IMR-90 (cell line): ENCODE measurements at regions not wholly inside any gene's neighbourhood (a gene's known extent, or its start where the extent isn't known, plus 50 kb on each side); places are given as distances from the start of the nearest gene placed in this dataset.

Source experiments
- ATAC-seq: fragments of 200-7000 bp; cut with Tn5 transposase; 2 replicates; pipeline ENCODE4 v1.9.1; 2020; ENCODE audit warnings: low read depth, mild to moderate bottlenecking, moderate library complexity
- BruUV-seq: library from RNA; stranded (reverse); fragments of 400-500 nt; replicated peaks from 2 replicates; lab custom pipeline; 2021; lab: Mats Ljungman, UMichigan
- CTCF ChIA-PET: fragments of 300-600 bp; formaldehyde crosslinking; extraction: SDS; loops from one replicate; lab custom pipeline; 2021; ENCODE audit warnings: antibody characterized with exemption; lab: Yijun Ruan, JAX
- POLR2A ChIA-PET: fragments of 300-600 bp; sonication (Branson Sonifier 250); formaldehyde crosslinking; loops from one replicate; lab custom pipeline; 2022; ENCODE audit warnings: antibody characterized with exemption; ENCODE audit not compliant: unreplicated experiment; lab: Charles Lee
- DNase-seq: peaks from one replicate; pipeline ENCODE4 v3.0.0; 2013
- H2AFZ ChIP-seq: replicated peaks from 2 replicates; pipeline ENCODE3; 2013; ENCODE audit warnings: low read length, mild to moderate bottlenecking; ENCODE audit not compliant: poor library complexity
- H2AK5ac ChIP-seq: 2 replicates; pipeline ENCODE4 v1.6.1; 2013; ENCODE audit warnings: low read depth, low read length, inconsistent platforms
- H2AK9ac ChIP-seq: replicated peaks from 2 replicates; pipeline ENCODE3; 2013; ENCODE audit warnings: mild to moderate bottlenecking, low read depth, low read length, moderate library complexity; ENCODE audit not compliant: poor library complexity
- H2BK120ac ChIP-seq: 2 replicates; pipeline ENCODE4 v1.6.1; 2013; ENCODE audit warnings: low read depth, low read length, inconsistent platforms
- H2BK15ac ChIP-seq: 3 replicates; pipeline ENCODE4 v1.6.1; 2013; ENCODE audit warnings: low read depth, low read length, inconsistent platforms
- H2BK20ac ChIP-seq: 2 replicates; pipeline ENCODE4 v1.6.1; 2013; ENCODE audit warnings: low read depth, mild to moderate bottlenecking, inconsistent platforms, low read length, moderate library complexity
- H2BK5ac ChIP-seq: 2 replicates; pipeline ENCODE4 v1.6.1; 2013; ENCODE audit warnings: mild to moderate bottlenecking, low read depth, low read length, inconsistent platforms; ENCODE audit not compliant: poor library complexity, severe bottlenecking
- H3K14ac ChIP-seq: replicated peaks from 2 replicates; pipeline ENCODE4 v1.6.1; 2013; ENCODE audit warnings: low read depth, low read length, inconsistent platforms
- H3K18ac ChIP-seq: 2 replicates; pipeline ENCODE4 v1.6.1; 2013; ENCODE audit warnings: low read depth, low read length, control low read depth
- H3K23ac ChIP-seq: 2 replicates; pipeline ENCODE4 v1.6.1; 2013; ENCODE audit warnings: low read depth, low read length, inconsistent platforms
- H3K27ac ChIP-seq: 2 replicates; pipeline ENCODE4 v1.5.1; 2013; ENCODE audit warnings: mild to moderate bottlenecking, control low read depth, low read length; ENCODE audit not compliant: insufficient read depth
- H3K27me3 ChIP-seq: 2 replicates; pipeline ENCODE4 v1.6.1; 2013; ENCODE audit warnings: low read length; ENCODE audit not compliant: control insufficient read depth, insufficient read depth
- H3K36me3 ChIP-seq: 2 replicates; pipeline ENCODE4 v1.6.1; 2013; ENCODE audit warnings: low read length, mixed read lengths; ENCODE audit not compliant: control insufficient read depth, insufficient read depth
- H3K4ac ChIP-seq: 2 replicates; pipeline ENCODE4 v1.6.1; 2013; ENCODE audit warnings: low read depth, low read length, inconsistent platforms
- H3K4me1 ChIP-seq: 2 replicates; pipeline ENCODE4 v1.6.1; 2013; ENCODE audit warnings: low read length, mixed read lengths; ENCODE audit not compliant: control insufficient read depth, insufficient read depth
- H3K4me2 ChIP-seq: 2 replicates; pipeline ENCODE4 v1.6.1; 2013; ENCODE audit warnings: low read depth, mild to moderate bottlenecking, control low read depth, low read length, moderate library complexity
- H3K4me3 ChIP-seq: 2 replicates; pipeline ENCODE4 v1.5.1; 2013; ENCODE audit warnings: low read depth, mild to moderate bottlenecking, control low read depth, low read length, moderate library complexity; ENCODE audit not compliant: insufficient read depth
- H3K56ac ChIP-seq: 2 replicates; pipeline ENCODE4 v1.6.1; 2013; ENCODE audit warnings: low read length, inconsistent platforms; ENCODE audit not compliant: insufficient read depth; ENCODE audit errors: extremely low read depth
- H3K79me1 ChIP-seq, 2 experiments: 2 replicates each; pipeline ENCODE4 v1.6.1; 2013; ENCODE audit warnings: low read length in 2 of 2, inconsistent platforms in 1 of 2, low read depth in 1 of 2
- H3K9ac ChIP-seq: 2 replicates; pipeline ENCODE4 v1.6.1; 2013; ENCODE audit warnings: low read depth, low read length, control low read depth
- H3K9me1 ChIP-seq: 2 replicates; pipeline ENCODE4 v1.6.1; 2013; ENCODE audit warnings: low read length, inconsistent platforms; ENCODE audit not compliant: insufficient read depth
- H3K9me3 ChIP-seq: 2 replicates; pipeline ENCODE4 v1.6.1; 2013; ENCODE audit warnings: low read length; ENCODE audit not compliant: control insufficient read depth, insufficient read depth
- H4K20me1 ChIP-seq: 2 replicates; pipeline ENCODE4 v1.6.1; 2013; ENCODE audit warnings: low read length, inconsistent platforms; ENCODE audit not compliant: insufficient read depth
- H4K5ac ChIP-seq: 2 replicates; pipeline ENCODE4 v1.6.1; 2013; ENCODE audit warnings: mild to moderate bottlenecking, low read depth, low read length, control low read depth
- H4K8ac ChIP-seq, 2 experiments: 2 replicates each; pipeline ENCODE4 v1.6.1; 2013; ENCODE audit warnings: low read depth in 2 of 2, low read length in 2 of 2, control low read depth in 1 of 2, inconsistent platforms in 1 of 2
- H4K91ac ChIP-seq: 2 replicates; pipeline ENCODE4 v1.6.1; 2013; ENCODE audit warnings: low read depth, low read length, inconsistent platforms; ENCODE audit not compliant: insufficient read depth
- BHLHE40 ChIP-seq: fragments of 150-350 bp; IDR thresholded peaks from 2 replicates; pipeline ENCODE4 v1.6.1; 2016; ENCODE audit warnings: mild to moderate bottlenecking, low read depth, low read length
- CEBPB ChIP-seq: IDR thresholded peaks from 2 replicates; pipeline ENCODE4 v1.6.1; 2012; ENCODE audit warnings: low read depth, low read length, improper control_type of control experiment
- CHD1 ChIP-seq: IDR thresholded peaks from 2 replicates; pipeline ENCODE4 v1.6.1; 2012; ENCODE audit warnings: low read depth, low read length, improper control_type of control experiment
- ELK1 ChIP-seq: fragments of 150-350 bp; IDR thresholded peaks from 2 replicates; pipeline ENCODE4 v1.6.1; 2016; ENCODE audit warnings: low read depth, mild to moderate bottlenecking, low read length, moderate library complexity, borderline replicate concordance
- FOS ChIP-seq: fragments of 150-350 bp; IDR thresholded peaks from 2 replicates; pipeline ENCODE4 v1.6.1; 2016; ENCODE audit warnings: low read depth, low read length
- MAFK ChIP-seq: IDR thresholded peaks from 2 replicates; pipeline ENCODE4 v1.6.1; 2012; ENCODE audit warnings: low read depth, low read length, improper control_type of control experiment
- MAZ ChIP-seq: IDR thresholded peaks from 2 replicates; pipeline ENCODE4 v1.6.1; 2012; ENCODE audit warnings: low read depth, mild to moderate bottlenecking, low read length, improper control_type of control experiment, moderate library complexity, borderline replicate concordance
- MXI1 ChIP-seq: IDR thresholded peaks from 2 replicates; pipeline ENCODE4 v1.6.1; 2012; ENCODE audit warnings: low read depth, mild to moderate bottlenecking, low read length, moderate library complexity, borderline replicate concordance
- NFE2L2 ChIP-seq: fragments of 150-350 bp; IDR thresholded peaks from 2 replicates; pipeline ENCODE4 v1.6.1; 2016; ENCODE audit warnings: low read depth, mild to moderate bottlenecking, low read length
- POLR2A ChIP-seq: IDR thresholded peaks from 2 replicates; pipeline ENCODE4 v1.6.1; 2012; ENCODE audit warnings: mild to moderate bottlenecking, low read depth, low read length
- RAD21 ChIP-seq: IDR thresholded peaks from 2 replicates; pipeline ENCODE4 v1.6.1; 2012; ENCODE audit warnings: low read length, improper control_type of control experiment
- RCOR1 ChIP-seq: IDR thresholded peaks from 2 replicates; pipeline ENCODE4 v1.6.1; 2012; ENCODE audit warnings: mild to moderate bottlenecking, low read length, improper control_type of control experiment; ENCODE audit not compliant: insufficient replicate concordance
- RFX5 ChIP-seq: IDR thresholded peaks from 2 replicates; pipeline ENCODE4 v1.8.0; 2012; ENCODE audit warnings: low read depth, mild to moderate bottlenecking, low read length, moderate library complexity
- SMC3 ChIP-seq: fragments of 150-350 bp; IDR thresholded peaks from 2 replicates; pipeline ENCODE4 v1.6.1; 2016; ENCODE audit warnings: low read depth, mild to moderate bottlenecking, antibody characterized with exemption, low read length, moderate library complexity
- WGBS, 2 experiments: methylation state at CpG; one replicate each; pipeline versions ENCODE4 v1.1.5 to v1.1.7; 2013; ENCODE audit warnings: missing lambda C conversion rate in 2 of 2; ENCODE audit not compliant: insufficient read length in 1 of 2; ENCODE audit errors: extremely low coverage in 2 of 2; 5-methylcytosine and 5-hydroxymethylcytosine counted together
- dilution Hi-C: fragments of 300-500 bp; cut with HindIII; formaldehyde crosslinking; loops from one replicate; pipeline ENCODE4 v1.14.3; 2018; ENCODE audit warnings: low sequenced_read_pairs; ENCODE audit not compliant: unreplicated experiment
- in situ Hi-C: fragments of 300-500 bp; cut with MboI; formaldehyde crosslinking; loops from 3 replicates; pipeline ENCODE4 v1.14.3; 2019; ENCODE audit warnings: low sequenced_read_pairs, inconsistent platforms, mixed read lengths
- intact Hi-C: fragments of 100-400 bp; cut with micrococcal nuclease; formaldehyde crosslinking; loops from 2 replicates; pipeline ENCODE4 v1.10.0; 2022
- TF ChIP-seq, protein P1 (sequence below): conservative IDR thresholded peaks from 2 replicates; pipeline ENCODE4 v1.5.1; 2012; ENCODE audit warnings: mild to moderate bottlenecking, low read depth, low read length, improper control_type of control experiment
- TF ChIP-seq, protein P2 (sequence below): fragments of 150-350 bp; IDR thresholded peaks from 2 replicates; pipeline ENCODE4 v1.6.1; 2017; ENCODE audit warnings: mild to moderate bottlenecking, antibody characterized with exemption, low read length, low read depth

DNA sequence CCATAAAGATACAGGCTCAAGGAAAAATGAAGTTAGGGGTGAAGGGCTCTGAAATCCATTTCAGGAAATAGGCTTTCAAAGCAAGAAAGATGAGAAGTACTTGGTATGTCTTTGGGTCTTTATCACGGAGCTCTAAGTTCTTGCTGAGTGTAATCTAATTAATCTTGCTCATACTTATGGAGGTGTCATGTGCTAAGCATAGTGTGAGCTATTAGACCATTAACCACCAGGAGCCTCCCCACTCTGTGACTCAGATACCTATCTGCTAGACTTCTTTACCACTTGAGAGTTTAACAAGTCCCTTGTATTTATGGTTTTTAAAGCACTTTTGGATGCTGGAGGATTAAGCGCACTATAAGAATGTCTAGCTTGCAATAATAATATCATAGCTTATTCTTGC lies 678.7 kb downstream of the EPHA4 start:
- CTCF ChIA-PET = interaction anchor here (0.7 kb wide), 1 partner anchor 12 kb away, joined by 4 read pairs; no protein-coding TSS in a partner anchor
- Histone ChIP-seq H3K27ac (no peak overlapping the region), H3K4me3 (no peak overlapping the region), H2BK15ac (no peak overlapping the region), H3K4me2 (no peak overlapping the region), H3K79me1 (no peaks in the 10 kb centered on the region), H4K91ac (no peak overlapping the region), H2AFZ (no peak overlapping the region), H2AK5ac (no peak overlapping the region), H2BK120ac (no peak overlapping the region), H4K20me1 (no peaks in the 10 kb centered on the region), H3K9me1 (peaks cover 2% of the 10 kb centered on the region; the same call in 1 of the 2 replicates), H4K8ac (no peak overlapping the region), H3K4me1 (no peaks in the 10 kb centered on the region), H3K56ac (no peak overlapping the region), H4K5ac (no peak overlapping the region), H2BK5ac (no peak overlapping the region), H3K27me3 (no peaks in the 10 kb centered on the region; the same call in 1 of the 2 replicates), H3K36me3 (no peaks in the 10 kb centered on the region), H3K18ac (no peak overlapping the region), H3K9me3 (no peaks in the 10 kb centered on the region), H2BK20ac (no peak overlapping the region), H3K23ac (no peak overlapping the region), H2AK9ac (no peak overlapping the region), H3K9ac (no peak overlapping the region), H3K4ac (no peak overlapping the region), H3K14ac (no peak overlapping the region)
- POLR2A ChIA-PET = no interaction called here
- WGBS, 2 experiments = no CpG with 5 or more reads among the region's 2 CpGs
- DNase-seq (no peak), ATAC-seq (no peak)
- BruUV-seq = no TSS peak
- in situ Hi-C loops (no loop called here), dilution Hi-C loops (no loop called here), intact Hi-C loops (no loop called here)
- TF ChIP-seq ELK1 (no peak), RFX5 (no peak), MXI1 (no peak), MAFK (no peak), RCOR1 (no peak), NFE2L2 (no peak), POLR2A (no peak), MAZ (no peak), CHD1 (no peak), RAD21 (no peak), FOS (no peak), CEBPB (no peak), BHLHE40 (no peak), SMC3 (no peak)
- TF ChIP-seq, protein P1, sequence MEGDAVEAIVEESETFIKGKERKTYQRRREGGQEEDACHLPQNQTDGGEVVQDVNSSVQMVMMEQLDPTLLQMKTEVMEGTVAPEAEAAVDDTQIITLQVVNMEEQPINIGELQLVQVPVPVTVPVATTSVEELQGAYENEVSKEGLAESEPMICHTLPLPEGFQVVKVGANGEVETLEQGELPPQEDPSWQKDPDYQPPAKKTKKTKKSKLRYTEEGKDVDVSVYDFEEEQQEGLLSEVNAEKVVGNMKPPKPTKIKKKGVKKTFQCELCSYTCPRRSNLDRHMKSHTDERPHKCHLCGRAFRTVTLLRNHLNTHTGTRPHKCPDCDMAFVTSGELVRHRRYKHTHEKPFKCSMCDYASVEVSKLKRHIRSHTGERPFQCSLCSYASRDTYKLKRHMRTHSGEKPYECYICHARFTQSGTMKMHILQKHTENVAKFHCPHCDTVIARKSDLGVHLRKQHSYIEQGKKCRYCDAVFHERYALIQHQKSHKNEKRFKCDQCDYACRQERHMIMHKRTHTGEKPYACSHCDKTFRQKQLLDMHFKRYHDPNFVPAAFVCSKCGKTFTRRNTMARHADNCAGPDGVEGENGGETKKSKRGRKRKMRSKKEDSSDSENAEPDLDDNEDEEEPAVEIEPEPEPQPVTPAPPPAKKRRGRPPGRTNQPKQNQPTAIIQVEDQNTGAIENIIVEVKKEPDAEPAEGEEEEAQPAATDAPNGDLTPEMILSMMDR = no peak
- TF ChIP-seq, protein P2, sequence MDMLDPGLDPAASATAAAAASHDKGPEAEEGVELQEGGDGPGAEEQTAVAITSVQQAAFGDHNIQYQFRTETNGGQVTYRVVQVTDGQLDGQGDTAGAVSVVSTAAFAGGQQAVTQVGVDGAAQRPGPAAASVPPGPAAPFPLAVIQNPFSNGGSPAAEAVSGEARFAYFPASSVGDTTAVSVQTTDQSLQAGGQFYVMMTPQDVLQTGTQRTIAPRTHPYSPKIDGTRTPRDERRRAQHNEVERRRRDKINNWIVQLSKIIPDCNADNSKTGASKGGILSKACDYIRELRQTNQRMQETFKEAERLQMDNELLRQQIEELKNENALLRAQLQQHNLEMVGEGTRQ = no peak
